Activated CD4-positive, alpha-beta T cell treated with anti-CD3 and anti-CD28 coated beads, Interleukin-2, amount 50 U/mL, for 24 hours (primary cell): ENCODE measurements at regions not wholly inside any gene's neighbourhood (a gene's known extent, or its start where the extent isn't known, plus 50 kb on each side); places are given as distances from the start of the nearest gene placed in this dataset.

Source experiments
- DNase-seq, 2 donors: peaks; one replicate each; pipeline ENCODE4 v3.0.0-alpha.2; 2020; ENCODE audit warnings: low read depth in 1 of 2, low spot score in 1 of 2

DNA sequence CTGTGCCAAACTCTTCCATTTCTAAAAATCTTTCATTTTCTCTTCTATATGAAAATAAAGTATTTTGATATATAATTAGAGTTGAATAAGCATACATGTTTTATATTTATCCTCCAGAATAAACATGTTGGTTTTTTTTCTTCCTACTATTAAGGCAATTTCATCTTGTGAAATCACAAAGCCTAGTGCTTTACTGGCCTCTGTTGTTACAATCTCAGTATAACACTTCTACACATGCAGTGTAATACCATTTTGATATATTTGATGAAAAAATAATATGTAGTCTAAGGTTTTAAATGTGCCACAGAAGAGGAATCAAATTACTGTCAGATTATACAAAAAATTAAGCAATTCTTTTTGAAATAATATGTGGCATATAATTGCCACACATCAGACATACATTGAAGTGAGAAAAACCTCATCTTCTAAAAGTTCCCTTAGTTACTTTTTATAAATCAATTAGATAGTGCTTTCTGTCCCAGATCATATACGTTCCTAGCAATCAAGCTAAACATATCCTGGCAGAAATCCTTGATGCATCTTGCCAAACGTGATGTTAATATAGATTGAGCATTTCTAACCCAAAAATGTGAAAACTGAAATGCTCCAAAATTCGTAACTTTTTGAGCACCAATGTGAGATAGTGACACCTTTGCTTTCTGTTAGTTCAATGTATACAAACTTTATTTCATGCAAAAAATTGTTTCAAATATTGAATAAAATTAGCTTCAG is 225.1 kb upstream of the MANEA start:
- no peak for DNase-seq

DNA sequence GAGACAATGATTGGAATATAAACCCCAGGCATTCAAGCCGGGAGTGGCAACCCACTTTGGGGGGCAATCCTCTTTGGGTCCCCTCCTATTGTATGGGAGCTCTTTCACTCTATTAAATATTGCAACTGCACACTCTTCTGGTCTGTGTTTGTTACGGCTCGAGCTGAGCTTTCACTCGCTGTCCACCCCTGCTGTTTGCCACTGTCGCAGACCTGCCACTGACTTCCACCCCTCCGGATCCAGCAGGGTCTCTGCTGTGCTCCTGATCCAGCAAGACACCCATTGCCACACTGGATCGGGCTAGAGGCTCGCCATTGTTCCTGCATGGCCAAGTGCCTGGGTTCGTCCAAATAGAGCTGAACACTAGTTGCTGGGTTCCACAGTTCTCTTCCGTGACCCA is 222.8 kb upstream of the MANEA start:
- no peak for DNase-seq

- no peak for DNase-seq
Observed at GRCh38 chr6:95357380-95358020, 219.8 kb upstream of the MANEA start.

GRCh38 chr6:95364016-95364604 is 213.2 kb upstream of the MANEA start:
- no peak for DNase-seq

DNA sequence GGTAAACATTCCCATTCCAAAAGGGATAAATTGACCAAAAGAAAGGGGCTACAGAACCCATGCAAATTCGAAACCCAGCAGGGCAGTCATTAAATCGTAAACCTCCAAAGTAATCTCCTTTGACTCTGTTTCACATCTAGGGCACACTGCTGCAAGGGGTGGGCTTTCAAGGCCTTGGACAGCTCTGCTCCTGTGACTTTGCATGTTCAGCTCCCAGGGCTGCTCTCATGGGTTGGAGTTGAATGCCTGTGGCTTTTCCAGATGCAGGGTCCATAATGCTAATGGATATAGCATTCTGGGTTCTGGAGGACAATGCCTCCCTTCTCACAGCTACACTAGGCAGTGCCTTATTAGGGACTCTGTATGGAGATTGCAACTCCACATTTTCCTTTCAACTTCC is 211.9 kb upstream of the MANEA start:
- DNase-seq = no peak

- DNase-seq = no peak
Observed at GRCh38 chr6:95366414-95366813, 210.9 kb upstream of the MANEA start.

GRCh38 chr6:95383878-95384277 is 193.5 kb upstream of the MANEA start:
- no peak for DNase-seq

- no peak for DNase-seq
Observed at GRCh38 chr6:95384988-95385387, 192.3 kb upstream of the MANEA start.

DNA sequence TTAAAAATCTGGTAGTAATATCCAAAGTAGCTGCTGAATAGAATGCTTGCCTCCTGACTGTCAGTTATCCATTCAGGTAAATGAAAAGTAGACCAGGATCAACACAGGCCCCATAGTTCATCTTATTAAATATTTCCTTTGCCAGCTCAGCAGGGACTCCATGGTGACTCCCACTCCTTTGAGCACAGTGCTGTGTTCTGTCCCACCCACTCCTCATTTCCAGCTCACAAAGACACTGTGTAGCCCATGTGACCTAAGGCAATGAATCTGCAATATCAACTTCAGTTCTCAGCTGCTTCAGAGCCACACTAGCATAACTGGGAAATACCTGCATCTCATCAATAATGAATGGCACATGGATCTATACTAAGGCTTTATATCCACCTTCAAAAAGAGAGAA is 189.5 kb upstream of the MANEA start:
- DNase-seq = no peak

DNA sequence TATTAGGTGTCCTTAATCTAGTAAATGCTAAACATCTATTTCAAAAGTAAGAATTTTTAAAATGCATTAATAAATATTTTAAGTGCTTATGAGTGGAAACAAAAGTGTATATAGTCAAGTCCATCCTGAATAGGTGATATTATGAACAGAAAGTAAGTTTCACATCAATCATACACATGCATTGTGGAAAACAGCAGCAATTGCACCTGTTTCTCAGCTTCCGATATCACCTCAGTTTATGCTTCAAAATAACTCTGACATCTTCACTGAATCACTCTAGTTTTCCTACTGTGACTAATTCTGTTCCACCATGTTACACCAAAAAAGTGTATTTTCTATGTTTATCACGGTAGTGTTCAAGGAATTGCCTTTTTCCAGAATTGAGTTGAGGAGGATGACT is 172.6 kb upstream of the MANEA start:
- no peak for DNase-seq

DNA sequence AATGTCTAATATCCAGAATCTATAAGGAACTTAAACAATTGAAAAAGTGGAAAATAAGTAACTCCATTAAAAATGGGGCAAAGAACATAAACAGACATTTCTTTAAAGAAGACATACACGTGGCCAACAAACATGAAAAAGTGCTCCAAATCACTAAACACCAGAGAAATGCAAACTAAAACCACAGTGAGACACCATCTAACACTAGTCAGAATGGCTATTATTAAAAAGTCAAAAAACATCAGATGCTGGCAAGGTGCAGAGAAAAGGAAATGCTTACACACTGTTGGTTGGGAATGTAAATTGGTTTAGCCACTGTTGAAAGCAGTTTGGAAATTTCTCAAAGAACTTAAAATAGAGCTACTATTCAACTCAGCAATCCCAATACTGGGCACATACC is 169.2 kb upstream of the MANEA start:
- no peak for DNase-seq

DNA sequence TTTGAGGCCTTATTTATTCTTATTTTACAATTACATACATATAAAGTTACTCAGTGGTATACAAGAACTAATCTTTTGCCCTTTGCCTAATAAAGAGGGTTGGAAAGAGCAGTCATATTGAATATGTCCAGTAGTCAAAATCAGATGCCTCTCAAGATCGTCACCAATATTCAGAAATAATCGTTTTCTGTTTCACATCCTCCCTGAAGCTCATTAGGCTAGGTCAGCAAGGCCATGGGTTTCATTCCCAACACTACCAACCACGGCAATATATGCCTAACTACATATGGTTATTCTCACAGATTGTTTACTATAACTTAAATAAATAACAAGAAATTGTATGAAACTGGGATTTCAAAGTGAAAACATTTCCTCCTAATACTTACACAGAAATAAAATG is 167.2 kb upstream of the MANEA start:
- no peak for DNase-seq

GRCh38 chr6:95413789-95414188 is 163.5 kb upstream of the MANEA start:
- DNase-seq = no peak

- DNase-seq = no peak
Observed at GRCh38 chr6:95417856-95418255, 159.5 kb upstream of the MANEA start.

- DNase-seq = no peak
Observed at GRCh38 chr6:95420792-95421191, 156.5 kb upstream of the MANEA start.

DNA sequence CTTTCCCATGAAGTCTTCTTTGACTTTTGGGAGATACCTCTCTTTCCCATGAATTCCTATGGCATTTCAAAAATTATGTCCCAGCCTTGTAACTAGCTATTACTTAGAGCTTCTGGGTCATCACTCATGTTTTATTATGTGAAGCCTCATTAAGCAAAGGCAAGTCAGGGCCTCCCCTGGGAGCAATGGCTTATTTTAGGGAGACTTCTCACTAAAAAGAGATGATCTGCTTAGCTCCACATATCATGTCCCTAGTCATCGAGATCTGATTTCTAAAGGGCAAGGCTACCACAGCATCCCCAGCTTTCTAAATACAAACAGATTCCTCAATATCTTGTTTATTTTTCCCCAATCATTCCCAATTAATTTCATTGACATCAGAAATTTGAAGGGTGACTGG is 154.0 kb upstream of the MANEA start:
- DNase-seq = no peak

- peak in 1 of 2 donors; percentile 12 for DNase-seq
Observed at GRCh38 chr6:95431637-95432228, 145.6 kb upstream of the MANEA start.

- DNase-seq = no peak
Observed at GRCh38 chr6:95439741-95440140, 137.6 kb upstream of the MANEA start.

DNA sequence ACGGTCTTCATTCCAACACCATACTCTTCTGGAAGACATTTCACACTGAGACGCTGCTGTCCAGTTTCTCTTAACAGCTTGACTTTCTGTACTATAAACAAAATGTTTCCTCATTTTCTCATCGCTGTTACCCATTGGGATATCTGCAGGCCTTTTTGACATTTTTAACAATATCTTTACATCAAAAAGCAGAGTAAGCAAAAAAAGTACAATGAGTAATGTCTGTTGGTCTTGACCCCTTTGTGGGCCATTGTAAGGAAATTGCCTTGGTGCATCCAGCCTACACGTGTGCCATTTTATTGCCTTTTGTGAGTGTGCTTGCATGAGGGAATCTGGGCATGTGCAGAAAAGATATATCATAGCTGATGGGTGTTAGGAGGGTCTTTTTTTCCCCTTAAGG is 129.1 kb upstream of the MANEA start:
- no peak for DNase-seq

DNA sequence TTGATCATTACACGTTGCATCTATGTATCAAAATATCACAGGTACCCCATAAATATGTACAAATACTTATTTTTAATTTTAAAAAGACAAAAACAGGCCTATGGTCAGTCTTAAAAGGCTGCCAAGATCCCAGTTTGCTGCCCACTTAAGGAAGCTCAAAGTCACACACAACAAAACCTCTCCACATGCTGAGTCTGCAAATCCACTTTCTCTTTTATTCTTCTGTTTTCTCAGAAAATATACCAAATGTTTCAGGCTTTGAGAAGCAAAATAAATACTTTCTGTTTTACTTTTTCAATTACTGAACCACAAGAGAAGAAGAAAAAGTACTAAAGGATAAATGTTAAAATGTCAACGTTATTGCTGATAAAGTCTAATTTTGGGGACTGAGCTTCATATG is 107.8 kb upstream of the MANEA start:
- no peak for DNase-seq

DNA sequence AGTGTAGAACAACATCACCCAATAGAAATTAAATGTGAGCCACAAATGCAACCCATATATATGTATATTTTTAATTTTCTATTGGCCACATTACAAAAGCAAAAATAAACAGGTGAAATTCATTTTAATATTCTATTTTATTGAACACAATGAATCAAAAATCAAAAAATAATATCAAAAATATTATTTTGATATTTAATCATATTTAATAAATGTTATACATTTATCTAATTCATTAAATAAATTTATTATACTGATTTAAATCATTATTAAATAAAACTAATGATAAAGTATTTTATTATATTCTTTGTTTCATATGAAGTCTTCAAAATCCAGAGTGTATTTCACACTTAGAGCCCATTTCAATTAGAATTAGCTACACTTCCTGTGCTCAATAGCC is 98.4 kb upstream of the MANEA start:
- DNase-seq = no peak

DNA sequence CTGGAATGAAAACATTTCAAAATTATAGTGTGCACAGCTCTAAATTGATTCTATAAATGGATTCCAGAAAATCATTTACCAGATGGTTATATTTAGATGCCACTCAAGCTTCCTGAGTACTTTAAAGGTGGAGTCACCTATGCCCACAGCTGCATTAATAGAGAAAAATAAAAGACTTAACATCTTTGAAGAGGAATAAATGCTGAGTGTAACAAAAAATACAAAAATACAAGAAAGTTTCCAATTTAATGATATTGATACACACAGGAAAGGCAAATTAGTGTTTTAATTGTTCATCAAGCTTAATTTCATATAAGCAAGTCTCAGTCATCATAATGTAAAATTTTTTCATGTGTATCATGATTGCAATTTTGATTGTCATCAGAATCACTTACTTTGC is 89.5 kb upstream of the MANEA start:
- DNase-seq = no peak
